ENCODE measurements at regions not wholly inside any gene's neighbourhood (a gene's known extent, or its start where the extent isn't known, plus 50 kb on each side); places are given as distances from the start of the nearest gene placed in this dataset.

- no peak for TF ChIP-seq INSM2 (tag by site-specific recombination; IDR thresholded peaks at IDR 0.05)
- no peak for TF ChIP-seq ZNF114 (tag by site-specific recombination; IDR thresholded peaks at IDR 0.05)
- TF ChIP-seq MYNN (tag by site-specific recombination; IDR thresholded peaks at IDR 0.05; ENCODE audit: borderline replicate concordance): no peak
- TF ChIP-seq SP7 (tag by site-specific recombination; IDR thresholded peaks at IDR 0.05): no peak
- TF ChIP-seq ZXDB (tag by site-specific recombination; IDR thresholded peaks at IDR 0.05): no peak
- Histone ChIP-seq H3K27ac (ENCODE audit: extremely low read depth, low read depth, low read length) (no peak overlapping the region), H3K9me3 (ENCODE audit: control insufficient read depth, insufficient read depth, low read depth, low read length) (no peaks in the 10 kb centered on the region), H3K4me1 (ENCODE audit: control insufficient read depth, insufficient read depth, low read length) (no peaks in the 10 kb centered on the region), H3K4me3 (ENCODE audit: low read depth, low read length) (no peak overlapping the region), H3K36me3 (ENCODE audit: control insufficient read depth in 2 of 2, insufficient read depth in 1 of 2, low read length in 2 of 2) (no peaks in the 10 kb centered on the region)
- ChIA-PET CTCF (interaction anchor here (0.5 kb wide), 1 partner anchor 22 kb away, joined by 4 read pairs; no protein-coding TSS in a partner anchor), POLR2A (no interaction called here)
Observed at GRCh38 chr9:27766073-27766835, 193.0 kb upstream of the C9orf72 start.

GRCh38 chr9:27768781-27769180 is 195.5 kb upstream of the C9orf72 start:
- ChIA-PET POLR2A (no interaction called here), CTCF (interaction anchor here (0.7 kb wide), 1 partner anchor 52 kb away, joined by 3 read pairs; no protein-coding TSS in a partner anchor)
- no peak overlapping the region for H3K4me3 ChIP-seq (ENCODE audit: low read depth, low read length)
- TF ChIP-seq ZNF580 (tag by site-specific recombination; IDR thresholded peaks at IDR 0.05) (no peak), REPIN1 (tag by site-specific recombination; IDR thresholded peaks at IDR 0.05; ENCODE audit: low read depth) (no peak), ZNF777 (tag by site-specific recombination; IDR thresholded peaks at IDR 0.05; ENCODE audit: borderline replicate concordance) (no peak), HOXA7 (CRISPR knock-in tag; IDR thresholded peaks at IDR 0.05; ENCODE audit: borderline replicate concordance) (no peak), ZNF623 (tag by site-specific recombination; IDR thresholded peaks at IDR 0.05) (no peak), ZNF76 (tag by site-specific recombination; IDR thresholded peaks at IDR 0.05; ENCODE audit: borderline replicate concordance, low read depth) (no peak), ZNF561 (tag by site-specific recombination; IDR thresholded peaks at IDR 0.05; ENCODE audit: borderline replicate concordance) (no peak), ZNF548 (tag by site-specific recombination; IDR thresholded peaks at IDR 0.05) (no peak), ZNF544 (tag by site-specific recombination; IDR thresholded peaks at IDR 0.05) (no peak), ZNF791 (tag by site-specific recombination; IDR thresholded peaks at IDR 0.05) (no peak), ZNF391 (tag by site-specific recombination; IDR thresholded peaks at IDR 0.05; ENCODE audit: borderline replicate concordance, low read depth) (no peak), KLF16 (tag by site-specific recombination; IDR thresholded peaks at IDR 0.05) (no peak)
- TF ChIP-seq, protein P1, sequence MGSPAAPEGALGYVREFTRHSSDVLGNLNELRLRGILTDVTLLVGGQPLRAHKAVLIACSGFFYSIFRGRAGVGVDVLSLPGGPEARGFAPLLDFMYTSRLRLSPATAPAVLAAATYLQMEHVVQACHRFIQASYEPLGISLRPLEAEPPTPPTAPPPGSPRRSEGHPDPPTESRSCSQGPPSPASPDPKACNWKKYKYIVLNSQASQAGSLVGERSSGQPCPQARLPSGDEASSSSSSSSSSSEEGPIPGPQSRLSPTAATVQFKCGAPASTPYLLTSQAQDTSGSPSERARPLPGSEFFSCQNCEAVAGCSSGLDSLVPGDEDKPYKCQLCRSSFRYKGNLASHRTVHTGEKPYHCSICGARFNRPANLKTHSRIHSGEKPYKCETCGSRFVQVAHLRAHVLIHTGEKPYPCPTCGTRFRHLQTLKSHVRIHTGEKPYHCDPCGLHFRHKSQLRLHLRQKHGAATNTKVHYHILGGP (tag by site-specific recombination; IDR thresholded peaks at IDR 0.05): no peak
- TF ChIP-seq, protein P2, sequence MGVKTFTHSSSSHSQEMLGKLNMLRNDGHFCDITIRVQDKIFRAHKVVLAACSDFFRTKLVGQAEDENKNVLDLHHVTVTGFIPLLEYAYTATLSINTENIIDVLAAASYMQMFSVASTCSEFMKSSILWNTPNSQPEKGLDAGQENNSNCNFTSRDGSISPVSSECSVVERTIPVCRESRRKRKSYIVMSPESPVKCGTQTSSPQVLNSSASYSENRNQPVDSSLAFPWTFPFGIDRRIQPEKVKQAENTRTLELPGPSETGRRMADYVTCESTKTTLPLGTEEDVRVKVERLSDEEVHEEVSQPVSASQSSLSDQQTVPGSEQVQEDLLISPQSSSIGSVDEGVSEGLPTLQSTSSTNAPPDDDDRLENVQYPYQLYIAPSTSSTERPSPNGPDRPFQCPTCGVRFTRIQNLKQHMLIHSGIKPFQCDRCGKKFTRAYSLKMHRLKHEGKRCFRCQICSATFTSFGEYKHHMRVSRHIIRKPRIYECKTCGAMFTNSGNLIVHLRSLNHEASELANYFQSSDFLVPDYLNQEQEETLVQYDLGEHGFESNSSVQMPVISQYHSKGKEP (tag by site-specific recombination; IDR thresholded peaks at IDR 0.05): no peak
- H3K4me1 ChIP-seq (ENCODE audit: control insufficient read depth, insufficient read depth, low read length): no peaks in the 10 kb centered on the region
- H3K27ac ChIP-seq (ENCODE audit: extremely low read depth, low read depth, low read length): no peak overlapping the region
- no peaks in the 10 kb centered on the region for H3K36me3 ChIP-seq (ENCODE audit: control insufficient read depth in 2 of 2, insufficient read depth in 1 of 2, low read length in 2 of 2)
- no peaks in the 10 kb centered on the region for H3K9me3 ChIP-seq (ENCODE audit: control insufficient read depth, insufficient read depth, low read depth, low read length)

Measured in HEK293 (cell line).